HG03354 (cell line): ENCODE measurements at regions not wholly inside any gene's neighbourhood (a gene's known extent, or its start where the extent isn't known, plus 50 kb on each side); places are given as distances from the start of the nearest gene placed in this dataset.
A peak's percentile ranks its signal among the peaks of the same experiment; 100 is the strongest.
"Not testable (repeated sequence)": the region's sequence is repeated elsewhere in the genome, so short reads cannot be mapped to it uniquely, and the experiment has no call there.

Experiments
- ATAC-seq: cut with Tn5 transposase; IDR thresholded peaks from one replicate; pipeline ENCODE4 v1.9.1; 2021; ENCODE audit warnings: mild to moderate bottlenecking; ENCODE audit not compliant: unreplicated experiment, poor library complexity, severe bottlenecking

GRCh38 chr11:29217901-29218300 lies 798.9 kb downstream of the KCNA4 start:
- ATAC-seq: no peak

- no peak for ATAC-seq
Measured at GRCh38 chr11:29214833-29215232, 802.0 kb downstream of the KCNA4 start.

GRCh38 chr11:29211202-29211601 lies 805.6 kb downstream of the KCNA4 start:
- ATAC-seq: no peak

DNA sequence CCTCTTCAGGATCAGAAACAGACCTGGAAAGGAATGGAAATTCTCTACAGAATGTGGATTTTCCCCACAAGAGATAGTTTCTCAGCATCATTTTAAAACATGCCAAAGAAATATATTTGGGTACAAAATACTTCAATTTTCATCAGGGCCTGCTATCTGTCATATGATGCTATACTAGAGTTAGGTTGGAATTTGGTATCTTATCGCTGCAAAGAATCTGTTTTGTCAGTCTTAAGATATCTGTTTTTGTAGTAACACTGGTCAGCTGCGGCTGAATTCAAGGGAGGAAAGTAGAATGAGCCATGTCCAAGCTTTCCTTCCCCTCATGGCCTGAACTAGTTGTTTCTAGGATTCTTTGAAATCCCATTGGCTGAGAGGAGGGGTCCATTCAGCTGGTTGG lies 806.4 kb downstream of the KCNA4 start:
- no peak for ATAC-seq

- ATAC-seq: no peak
Measured at GRCh38 chr11:29208117-29208516, 808.7 kb downstream of the KCNA4 start.

DNA sequence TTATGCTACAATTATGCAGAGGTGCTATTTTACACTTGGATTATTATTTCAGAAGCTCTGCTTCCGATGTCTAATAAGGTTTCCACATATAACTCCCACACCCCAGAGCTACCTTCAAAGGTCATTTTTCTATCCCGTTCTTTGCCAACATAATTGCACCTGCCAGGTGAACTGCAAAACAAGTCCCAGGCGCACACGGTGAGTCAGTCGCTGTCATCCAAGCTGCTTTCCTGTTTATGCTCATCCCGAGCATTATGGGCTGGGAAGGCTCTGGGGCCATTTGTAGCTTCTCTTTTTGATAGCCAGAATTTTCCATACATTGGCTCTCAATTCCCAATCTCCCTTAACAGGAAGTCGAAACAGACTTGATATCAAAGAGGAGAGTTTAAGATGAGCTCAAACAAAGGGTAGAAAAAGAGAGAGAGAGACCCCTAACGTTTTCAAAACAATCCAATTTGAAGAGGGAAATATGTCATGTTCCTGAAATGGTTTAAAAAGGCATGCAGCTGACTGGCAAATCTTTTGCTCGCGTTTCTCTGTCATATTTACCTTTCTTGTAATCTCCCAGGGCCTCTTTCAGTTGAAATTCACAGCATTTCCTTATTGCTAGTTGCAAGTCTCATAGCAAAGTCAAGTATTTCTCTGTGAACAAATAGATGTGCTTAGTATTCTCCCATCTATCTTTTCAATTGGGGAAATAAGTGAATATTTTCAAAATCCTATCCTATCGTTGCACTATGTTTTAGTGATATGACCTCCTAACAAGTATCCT lies 815.9 kb downstream of the KCNA4 start:
- no peak for ATAC-seq

GRCh38 chr11:29190313-29190712 lies 826.5 kb downstream of the KCNA4 start:
- ATAC-seq: no peak

GRCh38 chr11:29187215-29187614 lies 829.6 kb downstream of the KCNA4 start:
- no peak for ATAC-seq

DNA sequence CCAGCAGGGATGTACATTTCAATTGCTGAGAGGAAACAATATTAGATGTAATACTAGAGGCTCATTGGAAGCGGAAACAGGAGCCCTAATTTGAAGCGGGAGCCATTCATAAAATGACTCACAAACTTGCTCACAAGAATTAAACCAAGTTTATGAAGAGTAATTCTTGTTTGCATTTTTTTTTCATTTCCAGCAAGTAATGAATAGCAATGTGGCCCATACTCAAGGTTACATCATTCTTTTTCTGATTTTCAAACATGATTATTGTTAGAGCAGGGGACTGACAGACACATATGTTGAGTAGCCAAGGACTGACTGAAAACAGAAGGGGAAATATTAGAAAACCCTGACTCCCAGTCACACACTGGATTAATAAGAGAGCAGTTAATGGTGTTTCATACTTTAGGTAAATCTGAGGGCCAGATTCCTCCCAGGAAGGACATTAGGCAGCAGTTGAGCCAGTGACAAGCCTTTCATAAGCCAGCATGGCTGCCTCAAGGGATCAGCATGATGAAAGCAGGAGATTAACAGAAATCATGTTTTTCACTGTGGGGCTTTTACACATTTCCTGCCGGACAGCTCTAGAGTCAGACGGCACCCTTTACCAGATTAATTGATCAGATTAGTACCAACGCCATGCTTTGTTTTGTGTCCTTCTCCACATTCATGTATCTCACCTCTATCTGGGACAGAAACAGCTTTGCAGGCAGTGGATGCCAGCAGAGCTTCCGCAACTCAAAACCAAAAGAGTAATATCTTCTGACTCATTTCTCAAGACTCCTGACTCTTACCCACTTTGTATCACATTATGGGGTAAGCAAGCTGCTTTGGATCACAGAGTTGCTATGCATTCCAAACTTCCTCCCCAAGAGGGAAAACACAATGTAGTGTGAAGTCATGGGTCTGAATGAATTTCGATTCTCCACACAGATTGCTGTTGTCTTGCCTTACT lies 831.6 kb downstream of the KCNA4 start:
- no peak for ATAC-seq

DNA sequence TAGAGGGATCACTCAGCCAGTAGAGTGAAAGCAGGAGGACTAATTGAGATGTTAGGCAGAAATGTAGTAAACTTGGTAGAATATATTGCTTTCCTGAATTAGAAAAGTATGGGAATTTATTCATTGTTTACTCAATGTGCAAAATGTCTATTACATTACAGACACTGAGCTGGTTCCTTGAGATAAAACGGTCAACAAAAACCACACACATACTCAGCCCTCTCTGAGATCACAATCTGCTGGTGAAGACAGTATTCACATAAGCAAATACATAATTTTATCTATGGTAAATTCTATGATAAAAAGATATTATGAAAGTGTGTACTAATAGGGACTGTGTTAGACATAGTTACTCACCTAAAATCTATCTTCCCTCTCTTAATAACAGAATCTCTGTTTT lies 833.5 kb downstream of the KCNA4 start:
- ATAC-seq: no peak

- ATAC-seq: no peak
Measured at GRCh38 chr11:29173660-29174062, 843.2 kb downstream of the KCNA4 start.

- no peak for ATAC-seq
Measured at GRCh38 chr11:29171360-29171950, 845.4 kb downstream of the KCNA4 start.

GRCh38 chr11:29166306-29166705 lies 850.5 kb downstream of the KCNA4 start:
- ATAC-seq: no peak

DNA sequence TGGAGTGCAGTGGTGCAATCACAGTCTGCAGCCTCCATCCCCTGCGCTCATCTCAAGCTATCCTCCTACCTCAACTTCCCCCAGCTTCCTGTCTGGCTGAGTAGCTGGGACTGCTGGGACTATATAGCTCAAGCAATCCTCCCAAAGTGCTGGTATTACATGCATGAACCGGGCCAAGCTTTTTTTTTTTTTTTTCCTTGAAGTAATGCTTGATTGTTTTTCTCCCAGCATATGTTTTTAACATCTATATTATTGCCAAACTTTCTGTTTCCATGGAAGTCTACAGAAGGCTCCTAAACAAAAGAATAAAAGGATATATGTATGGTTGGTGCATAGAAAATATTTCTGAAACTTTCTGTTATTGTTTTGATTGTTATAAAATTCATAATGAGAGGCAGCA lies 853.6 kb downstream of the KCNA4 start:
- no peak for ATAC-seq

GRCh38 chr11:29162491-29162890 lies 854.3 kb downstream of the KCNA4 start:
- no peak for ATAC-seq

- ATAC-seq: no peak
Measured at GRCh38 chr11:29161191-29161590, 855.6 kb downstream of the KCNA4 start.

DNA sequence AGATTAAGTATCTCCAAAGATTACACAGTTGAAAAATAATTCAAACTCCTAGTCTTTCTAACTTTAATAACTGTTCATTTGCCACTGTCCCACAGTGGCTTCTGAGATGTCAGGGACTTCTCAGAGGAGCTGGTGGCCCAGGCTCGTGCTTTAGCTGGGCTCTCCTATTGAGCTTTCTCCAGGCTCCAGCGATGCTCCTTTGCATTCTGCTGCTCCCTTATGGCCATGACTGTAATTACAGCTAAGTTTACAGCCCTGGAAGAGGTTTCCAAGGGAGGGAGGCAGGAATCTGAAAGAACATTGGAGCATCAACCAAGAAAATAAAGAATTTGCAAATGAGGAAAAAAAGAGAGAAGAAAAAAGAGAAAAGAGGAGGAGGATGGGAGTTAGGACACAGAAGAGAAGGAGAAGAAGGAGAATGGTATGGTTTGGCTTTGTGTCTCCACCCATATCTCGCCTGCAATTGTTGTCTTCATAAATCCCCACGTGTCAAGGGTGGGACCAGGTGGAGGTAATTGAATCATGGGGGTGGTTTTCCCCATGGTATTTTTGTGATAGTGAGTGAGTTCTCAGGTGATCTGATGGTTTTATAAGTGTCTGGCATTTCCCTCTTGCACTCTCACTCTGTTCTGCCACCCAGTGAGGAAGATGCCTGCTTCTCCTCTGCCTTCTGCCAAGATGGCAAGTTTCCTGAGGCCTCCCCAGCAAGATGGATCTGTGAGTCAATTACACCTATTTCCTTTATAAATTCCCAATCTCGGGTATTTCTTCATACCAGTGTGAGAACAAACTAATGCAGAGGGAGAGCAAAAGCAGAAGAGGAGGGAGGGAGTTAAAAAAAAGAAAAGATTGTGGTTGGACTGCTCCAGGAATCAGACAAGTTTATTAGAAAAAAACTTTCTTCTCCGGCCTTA lies 857.0 kb downstream of the KCNA4 start:
- peak; percentile 82 for ATAC-seq

DNA sequence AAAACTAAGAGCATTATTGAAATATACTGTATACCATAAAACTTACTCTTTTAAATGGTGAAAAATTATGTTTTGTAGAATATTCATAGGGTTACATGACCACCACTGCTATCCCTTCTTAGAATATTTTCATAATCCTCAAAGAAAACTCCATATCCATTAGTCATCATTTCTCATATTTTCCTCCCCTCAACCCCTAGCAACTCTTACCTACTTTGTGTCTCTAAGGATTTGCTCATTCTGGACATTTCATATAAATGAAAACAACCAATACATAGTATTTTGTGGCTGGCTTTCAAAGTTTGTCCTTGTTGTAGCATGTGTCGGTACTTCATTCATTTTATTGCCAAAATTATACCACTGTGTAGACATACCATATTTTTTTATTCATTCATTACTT lies 863.8 kb downstream of the KCNA4 start:
- no peak for ATAC-seq

- not testable (repeated sequence) for ATAC-seq
Measured at GRCh38 chr11:29142573-29142972, 874.3 kb downstream of the KCNA4 start.

DNA sequence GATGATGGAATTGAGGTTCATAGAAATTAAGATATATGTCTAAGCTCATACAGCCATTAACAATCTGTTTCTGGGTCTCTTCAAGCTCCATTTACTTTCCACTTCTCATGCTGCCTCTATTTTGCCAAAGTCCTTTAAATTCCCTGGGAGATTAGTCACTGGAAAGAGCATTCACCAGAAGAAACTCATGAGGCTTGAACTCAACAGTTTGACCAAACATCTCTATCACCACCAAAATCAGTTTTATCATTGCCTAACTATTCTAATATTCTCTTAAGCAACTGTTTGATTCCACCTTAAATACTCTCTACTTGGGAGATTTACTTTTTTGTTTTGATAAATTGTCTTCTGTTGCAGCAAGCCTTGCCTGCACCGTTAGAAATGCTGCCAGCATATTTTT lies 881.3 kb downstream of the KCNA4 start:
- no peak for ATAC-seq
